Mucosa of descending colon (tissue), 3 donors: ENCODE measurements at regions not wholly inside any gene's neighbourhood (a gene's known extent, or its start where the extent isn't known, plus 50 kb on each side); places are given as distances from the start of the nearest gene placed in this dataset.
"Not testable (repeated sequence)": the region's sequence is repeated elsewhere in the genome, so short reads cannot be mapped to it uniquely, and the experiment has no call there.

Experiments used
- ATAC-seq: fragments of 200-7000 bp; cut with Tn5 transposase; one replicate; pipeline ENCODE4 v1.9.1; 2020; ENCODE audit warnings: mild to moderate bottlenecking, moderate library complexity
- DNase-seq, 3 donors: peaks; one replicate each; pipeline ENCODE4 v3.0.0-alpha.2; 2020
- H3K36me3 ChIP-seq: fragments of 200-600 bp; one replicate; pipeline ENCODE4 v1.8.0; 2021; ENCODE audit warnings: low read depth, mild to moderate bottlenecking
- H3K4me1 ChIP-seq: fragments of 200-600 bp; one replicate; pipeline ENCODE4 v1.8.0; 2021; ENCODE audit warnings: low read depth, mild to moderate bottlenecking
- H3K4me3 ChIP-seq: fragments of 200-600 bp; one replicate; pipeline ENCODE4 v1.8.0; 2021; ENCODE audit warnings: mild to moderate bottlenecking
- H3K9me3 ChIP-seq: fragments of 200-600 bp; one replicate; pipeline ENCODE4 v1.8.0; 2021; ENCODE audit warnings: mild to moderate bottlenecking
- intact Hi-C, 2 donors: fragments of 100-400 bp; cut with DNase I in 1 of 2; cut with micrococcal nuclease in 1 of 2; formaldehyde crosslinking; loops; one replicate each; pipeline versions ENCODE4 v1.11.0 to v1.11.1; 2022; cut with DNase I, micrococcal nuclease
- TF ChIP-seq, protein P1 (sequence below): fragments of 200-600 bp; IDR thresholded peaks from one replicate; pipeline ENCODE4 v1.8.0; 2022; ENCODE audit warnings: antibody characterized with exemption, mild to moderate bottlenecking
- donor health status: DM: no; HTN: no; CAD: no; lungs with moderate emphysema.
- donor health status: DM: no; HTN: no; CAD: no.
- donor health status: DM: no; HTN: yes; CAD: no.

DNA sequence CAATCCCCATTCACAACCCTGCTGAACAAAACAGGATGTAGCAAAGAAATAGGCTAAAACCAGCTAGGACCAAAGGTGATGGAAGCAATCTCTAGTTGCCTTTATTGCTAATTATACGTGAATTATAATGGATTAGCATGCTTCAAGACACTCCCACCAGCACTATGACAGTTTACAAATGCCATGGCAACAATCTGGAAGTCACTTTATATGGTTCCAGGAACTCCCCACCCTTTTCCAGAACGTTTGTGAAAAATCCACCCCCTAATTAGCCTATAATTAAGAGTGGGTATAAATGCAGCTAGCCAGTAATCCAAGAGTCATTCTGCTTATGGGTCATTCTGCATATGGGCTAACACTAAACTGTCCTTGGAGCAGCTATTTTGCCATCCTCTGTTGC, 328.7 kb downstream of the FLRT2 start:
- peaks cover 15% of the 10 kb centered on the region for H3K9me3 ChIP-seq
- intact Hi-C loops: no loop called here
- ATAC-seq: no peak
- no peak for DNase-seq
- no peaks in the 10 kb centered on the region for H3K36me3 ChIP-seq
- no peak overlapping the region for H3K4me3 ChIP-seq
- no peaks in the 10 kb centered on the region for H3K4me1 ChIP-seq
- TF ChIP-seq, protein P1, sequence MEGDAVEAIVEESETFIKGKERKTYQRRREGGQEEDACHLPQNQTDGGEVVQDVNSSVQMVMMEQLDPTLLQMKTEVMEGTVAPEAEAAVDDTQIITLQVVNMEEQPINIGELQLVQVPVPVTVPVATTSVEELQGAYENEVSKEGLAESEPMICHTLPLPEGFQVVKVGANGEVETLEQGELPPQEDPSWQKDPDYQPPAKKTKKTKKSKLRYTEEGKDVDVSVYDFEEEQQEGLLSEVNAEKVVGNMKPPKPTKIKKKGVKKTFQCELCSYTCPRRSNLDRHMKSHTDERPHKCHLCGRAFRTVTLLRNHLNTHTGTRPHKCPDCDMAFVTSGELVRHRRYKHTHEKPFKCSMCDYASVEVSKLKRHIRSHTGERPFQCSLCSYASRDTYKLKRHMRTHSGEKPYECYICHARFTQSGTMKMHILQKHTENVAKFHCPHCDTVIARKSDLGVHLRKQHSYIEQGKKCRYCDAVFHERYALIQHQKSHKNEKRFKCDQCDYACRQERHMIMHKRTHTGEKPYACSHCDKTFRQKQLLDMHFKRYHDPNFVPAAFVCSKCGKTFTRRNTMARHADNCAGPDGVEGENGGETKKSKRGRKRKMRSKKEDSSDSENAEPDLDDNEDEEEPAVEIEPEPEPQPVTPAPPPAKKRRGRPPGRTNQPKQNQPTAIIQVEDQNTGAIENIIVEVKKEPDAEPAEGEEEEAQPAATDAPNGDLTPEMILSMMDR: no peak

DNA sequence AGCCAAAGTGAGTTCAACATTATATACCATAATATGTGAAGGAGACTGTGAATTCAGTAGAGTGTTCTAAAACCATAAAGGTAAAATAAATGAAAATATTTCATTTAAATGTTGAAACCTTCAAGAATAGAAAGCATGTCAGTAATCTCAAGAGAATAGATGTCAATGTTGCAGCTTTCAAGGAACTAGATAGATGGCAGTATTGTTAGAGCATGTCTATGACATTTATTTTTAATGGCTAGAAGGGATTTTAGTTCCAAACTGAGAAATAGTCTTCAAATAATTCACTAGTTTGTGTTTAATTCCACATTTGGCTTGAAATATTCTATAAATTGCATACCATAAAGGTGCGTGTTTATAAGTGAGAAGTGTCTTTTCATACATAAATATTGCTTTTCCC, 326.5 kb downstream of the FLRT2 start:
- DNase-seq: no peak

DNA sequence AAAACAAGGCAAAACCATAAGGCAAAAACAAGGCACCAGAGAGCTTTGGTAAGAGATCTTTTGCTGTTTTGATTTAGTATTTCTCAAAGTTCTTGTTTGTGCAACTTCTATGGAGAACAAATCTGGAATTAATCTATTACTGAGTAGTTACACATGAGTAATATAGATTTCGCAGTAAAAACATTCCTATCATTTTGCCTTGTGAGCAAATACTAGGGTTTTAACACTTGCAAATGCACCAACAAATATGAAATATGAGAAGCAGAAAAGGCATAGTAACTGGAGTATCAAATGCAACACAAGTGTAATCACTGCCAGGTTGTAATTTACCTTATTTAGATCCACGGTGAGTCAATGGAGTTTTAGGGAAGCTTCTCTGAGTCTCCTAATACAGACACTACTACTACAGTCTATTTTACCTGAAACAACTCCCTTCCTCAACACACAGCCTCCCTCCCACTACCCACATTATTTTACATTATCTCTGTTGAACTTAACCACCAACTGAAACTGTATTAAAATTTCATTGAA, 324.1 kb downstream of the FLRT2 start:
- Histone ChIP-seq H3K4me3 (no peak overlapping the region), H3K4me1 (no peaks in the 10 kb centered on the region), H3K36me3 (no peaks in the 10 kb centered on the region), H3K9me3 (peaks cover 17% of the 10 kb centered on the region)
- DNase-seq (no peak), ATAC-seq (no peak)
- intact Hi-C loops: no loop called here
- TF ChIP-seq, protein P1: no peak

More for the DNA sequence above, 326.5 kb downstream of the FLRT2 start:
- Histone ChIP-seq H3K9me3 (peaks cover 19% of the 10 kb centered on the region), H3K4me1 (no peaks in the 10 kb centered on the region), H3K36me3 (no peaks in the 10 kb centered on the region), H3K4me3 (no peak overlapping the region)
- ATAC-seq: no peak
- TF ChIP-seq, protein P1: no peak
- intact Hi-C loops: no loop called here

DNA sequence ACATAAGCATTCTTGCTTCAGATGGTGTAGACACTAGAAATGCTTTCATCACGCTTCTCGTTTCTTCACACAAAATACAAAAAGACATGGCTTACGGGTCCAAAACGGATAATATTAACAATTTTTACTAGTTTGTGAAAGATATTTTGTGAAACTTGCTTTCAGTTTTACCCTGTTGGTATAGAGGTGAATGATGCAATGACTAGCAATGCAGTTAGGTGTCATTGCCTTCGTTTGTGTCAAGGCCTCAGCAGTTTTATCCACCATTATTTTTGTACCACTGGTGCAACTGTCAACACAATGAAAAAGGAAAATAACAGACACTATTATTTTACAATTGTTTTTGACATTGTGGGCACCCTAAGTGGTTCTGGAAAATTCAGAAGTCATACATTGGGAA, 323.0 kb downstream of the FLRT2 start:
- TF ChIP-seq, protein P1: no peak

DNA sequence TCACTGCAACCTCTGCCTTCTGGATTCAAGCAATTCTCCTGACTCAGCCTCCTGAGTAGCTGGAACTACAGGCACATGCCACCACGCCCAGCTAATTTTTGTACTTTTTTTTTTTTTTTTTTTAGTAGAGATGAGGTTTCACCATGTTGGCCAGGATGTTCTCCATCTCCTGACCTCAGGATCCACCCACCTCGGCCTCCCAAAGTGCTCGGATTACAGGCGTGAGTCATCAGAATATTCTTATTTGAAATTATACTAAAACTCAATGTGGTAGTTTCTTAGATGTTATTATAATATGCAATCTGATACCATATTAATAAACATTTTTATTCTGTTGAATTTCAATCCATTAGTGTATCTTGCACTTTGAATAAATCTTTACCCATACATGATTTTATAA, 322.2 kb downstream of the FLRT2 start:
- ATAC-seq, intact Hi-C loops, DNase-seq, H3K4me3 ChIP-seq, H3K36me3 ChIP-seq, H3K4me1 ChIP-seq: not testable (repeated sequence)
- H3K9me3 ChIP-seq: peaks cover 14% of the 10 kb centered on the region

More for the DNA sequence above, 323.0 kb downstream of the FLRT2 start:
- ATAC-seq (no peak), DNase-seq (no peak)
- H3K4me1 ChIP-seq: no peaks in the 10 kb centered on the region
- H3K36me3 ChIP-seq: no peaks in the 10 kb centered on the region
- H3K9me3 ChIP-seq: peaks cover 15% of the 10 kb centered on the region
- intact Hi-C loops: no loop called here
- H3K4me3 ChIP-seq: no peak overlapping the region

DNA sequence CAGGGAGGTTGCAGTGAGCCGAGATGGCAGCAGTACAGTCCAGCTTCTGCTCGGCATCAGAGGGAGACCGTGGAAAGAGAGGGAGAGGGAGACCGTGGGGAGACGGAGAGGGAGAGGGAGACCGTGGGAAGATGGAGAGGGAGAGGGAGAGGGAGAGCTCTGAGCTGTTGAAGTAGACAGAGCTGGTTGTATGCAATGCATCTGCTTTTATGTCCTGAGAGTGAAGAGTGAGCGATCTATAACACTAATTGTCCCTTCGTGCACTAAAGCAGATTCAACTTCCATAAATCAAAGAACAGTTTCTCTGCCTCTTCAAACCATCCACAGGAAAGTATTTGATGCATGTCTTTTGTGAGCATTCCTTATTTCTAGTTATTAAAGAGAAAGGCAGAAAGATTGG, 300.6 kb downstream of the FLRT2 start:
- H3K9me3 ChIP-seq, ATAC-seq, H3K4me3 ChIP-seq, intact Hi-C loops, DNase-seq, H3K4me1 ChIP-seq, H3K36me3 ChIP-seq: not testable (repeated sequence)

DNA sequence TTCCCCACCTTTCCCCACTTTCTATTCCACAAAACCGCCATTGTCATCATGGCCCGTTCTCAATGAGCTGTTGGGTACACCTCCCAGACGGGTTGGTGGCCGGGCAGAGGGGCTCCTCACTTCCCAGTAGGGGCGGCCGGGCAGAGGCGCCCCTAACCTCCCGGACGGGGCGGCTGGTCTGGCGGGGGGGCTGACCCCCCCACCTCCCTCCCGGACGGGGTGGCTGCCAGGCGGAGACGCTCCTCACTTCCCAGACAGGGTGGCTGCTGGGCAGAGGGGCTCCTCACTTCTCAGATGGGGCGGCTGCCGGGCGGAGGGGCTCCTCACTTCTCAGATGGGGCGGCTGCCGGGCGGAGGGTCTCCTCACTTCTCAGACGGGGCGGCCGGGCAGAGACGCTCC, 299.7 kb downstream of the FLRT2 start:
- ATAC-seq, intact Hi-C loops, H3K36me3 ChIP-seq, H3K4me1 ChIP-seq, DNase-seq, H3K4me3 ChIP-seq: not testable (repeated sequence)
- peaks cover 15% of the 10 kb centered on the region for H3K9me3 ChIP-seq
